ENCODE measurements at regions not wholly inside any gene's neighbourhood (a gene's known extent, or its start where the extent isn't known, plus 50 kb on each side); places are given as distances from the start of the nearest gene placed in this dataset.

- TF ChIP-seq CTCF (IDR thresholded peaks at IDR 0.05) (no peak), POLR2A (IDR thresholded peaks at IDR 0.05) (no peak)
These were observed 80.0 kb upstream of the PCDH15 start for GRCh38 chr10:54880996-54881395.

Measured in esophagus squamous epithelium (tissue), 4 donors.